Erythroblast (primary cell): ENCODE measurements at regions not wholly inside any gene's neighbourhood (a gene's known extent, or its start where the extent isn't known, plus 50 kb on each side); places are given as distances from the start of the nearest gene placed in this dataset.

Source experiments
- DNase-seq, 2 experiments: peaks; one replicate each; lab custom pipeline; 2025; lab: John Stamatoyannopoulos, UW
- GATA1 ChIP-seq: IDR thresholded peaks from 2 replicates; pipeline ENCODE4 v1.6.1; 2011; ENCODE audit warnings: low read depth, mild to moderate bottlenecking, control low read depth, low read length, moderate library complexity
- POLR2A ChIP-seq: IDR thresholded peaks from 2 replicates; pipeline ENCODE4 v1.6.1; 2011; ENCODE audit warnings: mild to moderate bottlenecking, low read length

DNA sequence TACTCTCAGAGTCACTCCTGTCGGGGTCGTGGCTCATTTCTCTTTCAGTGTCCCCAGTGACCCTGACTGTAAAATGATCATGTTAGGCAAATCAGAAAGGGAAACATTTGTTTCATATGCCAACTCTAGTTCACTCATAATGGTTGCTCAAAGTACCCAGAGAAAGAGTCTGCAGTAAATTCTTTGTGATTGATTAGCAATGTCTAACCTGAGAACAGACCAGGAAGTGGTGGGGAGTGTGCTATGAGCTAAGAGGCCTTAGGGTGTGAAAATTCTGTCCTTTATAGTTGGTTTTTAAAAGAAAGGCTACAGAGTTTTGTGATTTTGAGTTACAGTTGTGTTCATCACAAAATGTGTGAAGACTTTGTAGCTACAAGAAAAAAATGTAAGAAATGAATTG, 108.9 kb downstream of the EDEM1 start:
- TF ChIP-seq POLR2A (no peak), GATA1 (no peak)
- DNase-seq, result no peak

GRCh38 chr3:5297895-5298294, 110.4 kb downstream of the EDEM1 start:
- DNase-seq, result no peak
- TF ChIP-seq POLR2A (no peak), GATA1 (no peak)

DNA sequence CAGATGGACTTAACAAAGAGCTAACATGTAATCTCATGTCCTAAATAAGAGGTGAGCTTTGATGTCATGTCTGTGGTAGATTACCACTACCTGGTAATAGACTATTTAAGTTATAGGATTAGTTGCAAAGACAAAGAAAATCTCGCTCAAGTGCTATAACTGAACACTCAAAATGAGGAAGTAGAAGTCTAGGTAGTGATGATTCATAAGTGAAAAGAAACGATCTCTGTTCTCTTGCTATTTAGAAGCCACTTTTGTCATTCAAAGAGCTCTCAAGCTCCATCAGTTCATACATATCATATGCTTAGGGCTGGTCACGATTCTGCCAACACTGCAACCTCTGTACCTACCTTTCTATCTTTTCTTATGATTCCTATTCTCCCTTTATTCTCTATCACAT, 110.9 kb downstream of the EDEM1 start:
- no peak for DNase-seq
- TF ChIP-seq POLR2A (no peak), GATA1 (no peak)

GRCh38 chr3:5299161-5299560, 111.7 kb downstream of the EDEM1 start:
- no peak for TF ChIP-seq POLR2A
- TF ChIP-seq GATA1, result no peak

DNA sequence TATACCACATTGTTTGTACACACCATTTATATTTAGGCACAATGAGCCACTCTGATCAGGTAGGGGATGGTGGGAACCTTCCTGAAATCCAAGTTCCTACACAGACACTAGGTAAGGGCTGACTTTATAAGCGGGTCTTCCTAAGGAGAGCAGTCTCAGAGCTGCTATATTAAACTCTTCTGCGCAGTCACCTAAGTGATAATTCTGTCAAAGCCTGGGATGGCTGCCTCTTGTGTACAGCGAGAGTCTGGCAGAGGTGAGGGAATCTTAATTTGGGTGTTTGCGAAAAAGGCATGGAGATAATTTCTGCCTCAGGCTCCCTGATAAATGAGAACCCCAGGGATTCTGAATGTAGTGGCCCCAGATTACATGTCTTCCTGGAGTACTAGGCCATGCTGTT, 113.1 kb downstream of the EDEM1 start:
- no peak for DNase-seq
- no peak for TF ChIP-seq POLR2A
- no peak for TF ChIP-seq GATA1

More at GRCh38 chr3:5299161-5299560, 111.7 kb downstream of the EDEM1 start:
- no peak for DNase-seq

DNA sequence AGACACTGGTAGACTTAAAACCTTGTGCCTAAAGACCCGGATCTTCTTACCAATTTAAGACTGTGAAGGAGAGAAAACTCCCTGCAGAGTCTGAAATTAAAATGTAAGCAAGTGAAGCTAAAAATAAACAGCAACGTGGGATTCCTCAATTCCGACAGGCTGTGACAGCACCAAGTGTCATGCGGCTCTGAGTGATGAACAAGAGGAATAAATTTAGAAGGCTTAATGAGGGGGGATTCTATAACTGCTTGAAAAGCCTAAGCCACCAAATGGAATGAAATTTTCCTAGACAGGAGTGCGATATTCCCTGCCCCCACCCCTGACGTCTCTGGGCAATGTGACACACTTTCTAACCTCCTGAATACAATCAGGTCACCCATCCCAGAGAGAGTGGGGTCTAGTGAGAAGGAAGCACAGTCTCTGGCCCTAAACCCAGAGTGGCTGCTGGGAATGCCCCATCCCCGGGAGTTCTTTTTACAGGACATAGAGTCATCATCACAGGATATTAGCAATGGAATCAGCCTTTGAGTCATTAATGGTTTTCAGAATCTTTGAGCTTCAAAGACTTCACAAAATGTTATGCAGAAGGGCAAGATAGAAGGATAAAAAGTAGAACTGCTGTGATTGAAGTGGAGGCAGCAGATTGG, 114.3 kb downstream of the EDEM1 start:
- no peak for DNase-seq

GRCh38 chr3:5302661-5303060, 115.2 kb downstream of the EDEM1 start:
- DNase-seq, result no peak
- TF ChIP-seq GATA1 (no peak), POLR2A (no peak)

More for the DNA sequence above, 114.3 kb downstream of the EDEM1 start:
- TF ChIP-seq GATA1 (no peak), POLR2A (no peak)

GRCh38 chr3:5304188-5304587, 116.7 kb downstream of the EDEM1 start:
- DNase-seq, result no peak
- TF ChIP-seq GATA1 (no peak), POLR2A (no peak)

DNA sequence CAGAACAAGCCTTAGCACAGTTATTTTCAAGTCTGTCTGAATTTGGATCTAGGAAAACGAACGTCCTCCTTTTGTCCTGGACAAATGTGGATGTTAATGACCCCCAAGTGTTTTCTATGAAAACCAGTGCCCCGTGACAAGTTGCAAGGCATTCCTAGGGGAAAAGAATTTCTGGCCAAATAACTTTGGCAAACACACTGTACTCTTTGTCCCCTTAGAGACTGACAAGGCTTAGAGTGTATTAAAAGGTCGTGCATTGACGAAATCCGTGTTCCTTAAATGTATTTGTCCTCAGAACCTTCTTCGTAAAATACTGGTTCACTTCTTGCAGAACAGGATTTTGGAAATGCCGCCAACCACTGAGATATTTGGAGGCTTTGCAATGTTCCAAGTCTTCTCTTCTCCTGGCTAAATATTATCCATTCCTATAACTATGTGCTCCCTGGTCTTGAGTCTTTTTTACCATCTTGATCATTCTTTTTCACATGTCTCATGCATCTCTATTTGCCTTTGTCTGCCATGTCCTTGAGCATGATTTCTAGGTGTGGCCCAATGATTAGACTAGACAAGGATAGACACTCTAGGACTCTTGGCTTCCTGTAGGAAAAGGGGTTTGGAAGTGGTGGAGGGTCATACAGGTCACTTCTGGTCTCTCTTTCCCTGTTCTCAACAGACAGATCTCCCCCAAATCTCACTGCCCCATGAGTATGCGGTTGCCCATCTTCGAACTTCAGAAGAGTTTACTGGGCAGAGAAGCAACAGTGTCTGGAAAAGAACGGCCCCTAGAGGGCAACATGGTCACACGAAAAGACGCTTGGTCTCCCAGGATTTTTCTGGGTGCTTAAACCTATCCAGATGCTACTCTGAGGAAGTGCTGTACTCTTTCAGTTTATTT, 117.5 kb downstream of the EDEM1 start:
- TF ChIP-seq POLR2A (no peak), GATA1 (no peak)
- DNase-seq, result peak; percentile 35 to 65

DNA sequence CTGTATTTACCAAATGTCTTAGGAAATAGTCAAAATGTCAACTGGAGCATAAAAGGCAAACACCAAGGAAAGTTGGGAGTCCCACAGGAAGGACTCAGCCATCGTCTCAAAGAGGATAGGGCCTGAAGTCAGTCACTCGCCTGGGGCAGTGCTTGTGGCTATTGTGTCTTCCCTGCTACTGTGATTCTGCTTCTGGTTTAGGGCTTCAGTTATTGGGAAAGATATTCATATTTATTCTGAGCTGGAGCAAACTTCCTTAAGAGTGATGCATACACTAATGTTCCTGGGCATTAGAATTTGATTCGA, 118.1 kb downstream of the EDEM1 start:
- DNase-seq, result no peak
- no peak for TF ChIP-seq POLR2A
- no peak for TF ChIP-seq GATA1

DNA sequence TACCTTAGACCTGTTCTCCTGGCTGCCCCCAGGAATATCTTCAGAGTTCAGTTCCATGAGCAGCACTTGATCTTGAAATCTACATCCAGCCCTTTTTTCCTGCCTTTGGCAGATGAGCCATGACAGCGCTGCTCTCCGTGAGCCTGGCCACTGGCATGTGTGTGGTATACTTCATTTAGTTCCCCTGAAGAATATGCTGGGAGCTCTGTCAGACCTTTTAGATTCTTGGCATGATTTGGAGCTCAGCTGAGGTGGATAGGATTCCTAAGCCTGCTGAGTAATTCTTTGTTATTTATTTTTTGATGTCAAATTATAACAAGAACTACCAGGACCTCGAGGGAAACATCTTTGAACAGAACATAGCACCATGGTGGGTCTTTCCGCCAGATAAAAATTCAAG, 121.7 kb downstream of the EDEM1 start:
- DNase-seq, result no peak
- no peak for TF ChIP-seq GATA1
- TF ChIP-seq POLR2A, result no peak

GRCh38 chr3:5309602-5310001, 122.1 kb downstream of the EDEM1 start:
- DNase-seq, result no peak
- no peak for TF ChIP-seq GATA1
- no peak for TF ChIP-seq POLR2A

GRCh38 chr3:5310509-5310908, 123.0 kb downstream of the EDEM1 start:
- DNase-seq, result no peak
- TF ChIP-seq GATA1, result no peak
- TF ChIP-seq POLR2A, result no peak

DNA sequence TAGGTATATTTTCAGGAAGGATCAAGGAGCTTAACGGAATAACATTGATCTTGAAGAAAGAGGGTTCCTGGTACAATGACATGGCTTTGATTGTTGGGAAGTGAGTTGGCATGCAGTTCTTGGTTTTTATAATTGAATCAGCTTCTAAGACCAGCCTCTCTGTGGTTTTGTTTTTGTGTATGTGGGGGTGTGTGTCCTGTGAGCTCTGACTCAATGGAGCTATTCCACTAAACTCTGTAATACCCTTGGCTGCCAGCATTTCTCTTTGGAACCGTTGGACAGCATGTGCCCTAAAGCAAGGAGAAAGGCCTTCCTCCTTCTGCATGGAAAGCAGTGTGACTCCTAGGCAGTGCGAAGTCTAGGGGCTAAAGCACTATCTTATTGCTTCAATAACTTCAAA, 124.8 kb downstream of the EDEM1 start:
- no peak for DNase-seq
- TF ChIP-seq GATA1 (no peak), POLR2A (no peak)

- TF ChIP-seq GATA1, result no peak
- DNase-seq, result no peak
Measured at GRCh38 chr3:5314897-5315296, 127.4 kb downstream of the EDEM1 start.
